ENCODE measurements at regions not wholly inside any gene's neighbourhood (a gene's known extent, or its start where the extent isn't known, plus 50 kb on each side); places are given as distances from the start of the nearest gene placed in this dataset.

DNA sequence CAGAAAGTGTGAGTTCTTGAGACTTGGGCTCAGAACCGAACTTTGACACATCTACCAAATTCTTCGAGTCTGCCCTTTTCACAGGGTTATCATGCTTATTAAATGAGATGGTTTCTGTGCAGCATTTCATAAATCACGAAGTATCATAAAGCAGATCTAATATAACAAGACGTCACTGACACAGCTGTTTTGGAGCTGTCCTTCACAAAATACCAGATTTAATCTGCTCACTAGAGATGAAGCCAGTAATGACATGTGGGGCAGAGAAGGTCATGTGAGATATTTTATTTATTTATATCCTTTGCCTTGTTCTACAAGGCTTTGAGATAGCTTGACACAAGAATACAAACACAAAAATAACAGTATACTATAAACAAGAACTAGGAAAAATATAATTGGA is 127.0 kb downstream of the RPAP3 start:
- DNase-seq (ENCODE audit: low spot score in 2 of 2) (no peak), ATAC-seq (replicated peaks; ENCODE audit: extremely low read depth, poor library complexity, severe bottlenecking) (no peak)
- Mint-ChIP-seq H3K4me3 (no peak overlapping the region), H3K4me1 (no peaks in the 10 kb centered on the region), H3K9me3 (no peaks in the 10 kb centered on the region), H3K36me3 (ENCODE audit: insufficient read depth) (no peaks in the 10 kb centered on the region), H3K27me3 (peaks cover 55% of the 10 kb centered on the region), H3K27ac (ENCODE audit: low read depth) (no peak overlapping the region)

DNA sequence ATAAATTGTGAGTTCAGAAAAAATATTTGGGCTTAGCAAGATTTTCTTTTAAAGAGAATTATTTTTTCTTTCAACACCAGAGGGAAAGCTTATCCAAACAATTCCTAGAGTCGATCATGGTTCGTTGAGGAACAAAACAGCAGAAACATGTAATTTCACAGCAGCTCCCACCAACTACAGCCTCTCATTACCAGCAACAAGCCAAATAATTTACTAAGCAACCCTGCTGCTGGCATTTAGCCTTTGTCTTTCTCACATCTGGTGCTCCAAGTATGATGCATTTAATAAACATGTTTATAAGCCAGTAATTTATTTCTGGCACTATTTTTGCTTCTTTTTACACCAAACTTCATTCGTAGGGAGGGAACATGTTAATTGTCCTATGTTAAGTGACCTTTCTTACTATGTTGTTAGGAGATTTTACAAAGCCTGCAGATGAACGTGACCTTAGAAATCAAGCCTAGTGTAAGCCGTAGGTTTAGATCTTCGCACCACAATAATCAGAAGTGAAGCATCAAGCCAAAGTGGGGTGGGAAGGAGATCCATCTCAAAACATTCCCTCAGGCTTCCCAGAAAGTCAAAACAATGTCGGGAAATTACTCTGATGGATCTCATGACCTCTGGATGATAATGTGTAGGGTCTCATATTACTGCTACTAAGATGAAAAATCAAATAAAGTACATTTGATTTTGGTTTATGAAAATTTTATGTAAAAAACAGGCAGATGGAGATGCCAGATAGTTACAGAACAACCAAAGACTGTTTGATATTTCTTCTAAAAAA is 128.4 kb downstream of the RPAP3 start:
- Mint-ChIP-seq H3K27ac (ENCODE audit: low read depth) (no peak overlapping the region), H3K4me3 (no peak overlapping the region), H3K4me1 (no peaks in the 10 kb centered on the region), H3K36me3 (ENCODE audit: insufficient read depth) (no peaks in the 10 kb centered on the region), H3K27me3 (peaks cover 41% of the 10 kb centered on the region), H3K9me3 (no peaks in the 10 kb centered on the region)
- ATAC-seq (replicated peaks; ENCODE audit: extremely low read depth, poor library complexity, severe bottlenecking): no peak
- DNase-seq (ENCODE audit: low spot score in 2 of 2): no peak

DNA sequence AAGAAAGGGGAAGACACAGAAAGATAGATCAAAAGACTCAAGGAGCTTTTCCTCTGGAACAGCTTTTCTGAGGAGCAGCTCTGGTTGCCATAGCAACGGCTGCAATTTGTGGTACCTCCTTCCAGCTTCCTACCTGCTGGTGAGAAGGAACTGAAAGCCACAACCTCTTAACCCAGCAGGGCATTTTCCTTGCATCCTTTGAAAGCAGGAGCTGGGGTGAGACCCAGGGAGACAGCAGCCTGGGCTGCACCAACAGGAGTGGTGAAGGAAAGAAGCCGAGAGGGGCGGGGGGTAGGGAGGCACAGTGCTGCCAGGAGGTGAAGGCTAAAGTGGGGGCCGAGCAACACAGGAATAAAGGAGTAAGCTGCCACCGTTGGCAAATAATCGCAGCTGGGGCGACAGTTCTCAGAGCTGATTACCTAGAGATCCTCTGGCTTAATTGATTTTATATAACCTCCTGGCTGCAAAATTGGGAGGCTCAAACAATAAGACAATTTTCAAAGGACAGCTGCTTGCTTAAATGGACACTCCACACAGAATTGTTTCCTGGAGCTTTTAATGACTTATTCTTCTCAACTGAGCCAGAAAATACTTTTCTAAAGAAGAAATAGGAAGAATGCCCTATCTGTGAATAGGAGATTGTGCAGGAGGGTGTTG is 129.4 kb downstream of the RPAP3 start:
- H3K9me3 Mint-ChIP-seq: no peaks in the 10 kb centered on the region
- no peak for DNase-seq (ENCODE audit: low spot score in 2 of 2)
- no peaks in the 10 kb centered on the region for H3K36me3 Mint-ChIP-seq (ENCODE audit: insufficient read depth)
- ATAC-seq (replicated peaks; ENCODE audit: extremely low read depth, poor library complexity, severe bottlenecking): no peak
- peaks cover 40% of the 10 kb centered on the region for H3K27me3 Mint-ChIP-seq
- H3K4me3 Mint-ChIP-seq: no peak overlapping the region
- no peak overlapping the region for H3K27ac Mint-ChIP-seq (ENCODE audit: low read depth)
- H3K4me1 Mint-ChIP-seq: no peaks in the 10 kb centered on the region

GRCh38 chr12:47574252-47575021 is 131.4 kb downstream of the RPAP3 start:
- ATAC-seq (replicated peaks; ENCODE audit: extremely low read depth, poor library complexity, severe bottlenecking): no peak
- H3K4me3 Mint-ChIP-seq: no peak overlapping the region
- no peak overlapping the region for H3K27ac Mint-ChIP-seq (ENCODE audit: low read depth)
- H3K4me1 Mint-ChIP-seq: no peaks in the 10 kb centered on the region
- H3K27me3 Mint-ChIP-seq: peaks cover 40% of the 10 kb centered on the region
- H3K36me3 Mint-ChIP-seq (ENCODE audit: insufficient read depth): no peaks in the 10 kb centered on the region
- DNase-seq (ENCODE audit: low spot score in 2 of 2): no peak
- no peaks in the 10 kb centered on the region for H3K9me3 Mint-ChIP-seq

DNA sequence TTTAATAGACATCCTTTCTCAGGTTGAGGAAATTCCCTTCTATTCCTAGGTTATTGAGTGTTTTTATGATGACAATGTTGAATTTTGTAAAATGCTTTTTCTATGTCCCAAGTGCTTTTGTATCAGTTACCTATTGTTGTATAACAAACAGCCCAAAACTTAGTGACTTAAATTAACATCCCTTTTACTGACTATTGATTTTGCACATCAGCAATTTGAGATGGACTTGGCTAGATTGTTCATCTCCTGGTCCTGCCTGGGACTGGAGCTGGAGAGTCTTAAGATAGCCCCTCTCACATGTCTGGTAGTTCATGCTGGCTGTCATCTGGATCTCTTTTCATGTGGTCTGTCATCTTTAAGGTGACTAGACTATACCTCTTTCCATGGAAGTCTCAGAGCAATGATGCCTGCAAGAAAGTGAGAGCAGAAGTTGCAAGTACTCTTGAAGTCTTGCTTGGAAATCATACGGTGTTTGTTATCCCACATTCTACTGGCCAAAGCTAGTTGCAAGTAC is 132.6 kb downstream of the RPAP3 start:
- ATAC-seq (replicated peaks; ENCODE audit: extremely low read depth, poor library complexity, severe bottlenecking) (no peak), DNase-seq (ENCODE audit: low spot score in 2 of 2) (no peak)
- no peak overlapping the region for H3K4me3 Mint-ChIP-seq
- peaks cover 36% of the 10 kb centered on the region for H3K27me3 Mint-ChIP-seq
- no peak overlapping the region for H3K27ac Mint-ChIP-seq (ENCODE audit: low read depth)
- no peaks in the 10 kb centered on the region for H3K36me3 Mint-ChIP-seq (ENCODE audit: insufficient read depth)
- H3K9me3 Mint-ChIP-seq: no peaks in the 10 kb centered on the region
- no peaks in the 10 kb centered on the region for H3K4me1 Mint-ChIP-seq

- H3K27ac Mint-ChIP-seq (ENCODE audit: low read depth): no peak overlapping the region
- no peaks in the 10 kb centered on the region for H3K36me3 Mint-ChIP-seq (ENCODE audit: insufficient read depth)
- no peak overlapping the region for H3K4me3 Mint-ChIP-seq
- no peaks in the 10 kb centered on the region for H3K9me3 Mint-ChIP-seq
- DNase-seq (ENCODE audit: low spot score in 2 of 2) (no peak), ATAC-seq (replicated peaks; ENCODE audit: extremely low read depth, poor library complexity, severe bottlenecking) (no peak)
- no peaks in the 10 kb centered on the region for H3K4me1 Mint-ChIP-seq
- peaks cover 22% of the 10 kb centered on the region for H3K27me3 Mint-ChIP-seq
Observed at GRCh38 chr12:47570151-47570550, 135.7 kb downstream of the RPAP3 start.

DNA sequence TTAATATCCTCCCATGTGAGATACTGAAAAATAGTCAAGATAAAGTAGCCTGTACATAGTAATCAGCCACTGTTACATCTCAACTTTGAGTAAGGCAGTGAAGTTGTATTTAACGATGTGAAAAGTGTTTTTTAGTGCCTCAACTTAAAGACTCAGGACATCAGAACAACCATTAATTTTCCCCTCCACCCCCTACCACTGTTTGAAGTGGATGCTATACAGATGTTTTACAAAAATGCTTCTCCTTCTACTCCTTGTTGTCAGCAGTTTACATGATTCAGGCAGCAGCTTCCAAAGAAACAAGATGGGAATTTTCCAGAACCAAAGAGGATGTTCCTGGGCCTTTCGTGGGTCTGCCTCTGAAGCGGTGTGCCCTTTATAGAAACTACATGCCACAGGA is 143.6 kb downstream of the RPAP3 start:
- DNase-seq (ENCODE audit: low spot score in 2 of 2): no peak
- H3K27ac Mint-ChIP-seq (ENCODE audit: low read depth): no peak overlapping the region
- no peak overlapping the region for H3K4me3 Mint-ChIP-seq
- no peaks in the 10 kb centered on the region for H3K4me1 Mint-ChIP-seq
- no peak for ATAC-seq (replicated peaks; ENCODE audit: extremely low read depth, poor library complexity, severe bottlenecking)
- no peaks in the 10 kb centered on the region for H3K9me3 Mint-ChIP-seq
- no peaks in the 10 kb centered on the region for H3K36me3 Mint-ChIP-seq (ENCODE audit: insufficient read depth)
- peaks cover 24% of the 10 kb centered on the region for H3K27me3 Mint-ChIP-seq

- H3K27ac Mint-ChIP-seq (ENCODE audit: low read depth): no peak overlapping the region
- H3K4me3 Mint-ChIP-seq: no peak overlapping the region
- DNase-seq (ENCODE audit: low spot score in 2 of 2): no peak
- ATAC-seq (replicated peaks; ENCODE audit: extremely low read depth, poor library complexity, severe bottlenecking): no peak
- no peaks in the 10 kb centered on the region for H3K36me3 Mint-ChIP-seq (ENCODE audit: insufficient read depth)
- no peaks in the 10 kb centered on the region for H3K4me1 Mint-ChIP-seq
- H3K27me3 Mint-ChIP-seq: peaks cover 24% of the 10 kb centered on the region
- H3K9me3 Mint-ChIP-seq: no peaks in the 10 kb centered on the region
Observed at GRCh38 chr12:47561746-47562145, 144.1 kb downstream of the RPAP3 start.

DNA sequence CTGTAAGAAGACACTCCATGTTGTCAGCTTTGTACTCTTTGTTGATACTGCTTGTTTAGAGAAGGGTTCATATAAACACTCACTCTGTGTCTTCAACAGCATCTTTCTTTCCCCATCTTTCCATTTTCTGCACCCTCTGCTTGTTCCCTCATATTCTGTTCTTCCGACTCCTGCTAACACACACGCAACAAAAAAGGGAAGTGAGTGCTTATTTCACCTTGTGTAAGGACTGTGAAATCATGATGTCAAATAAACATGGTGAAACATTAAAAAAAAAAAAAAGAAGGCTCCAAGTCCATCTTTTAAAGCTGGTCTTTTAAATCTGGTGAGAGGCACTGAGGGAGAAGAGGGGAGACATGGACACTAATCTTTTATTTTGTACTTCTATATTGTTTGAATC is 145.4 kb downstream of the RPAP3 start:
- DNase-seq (ENCODE audit: low spot score in 2 of 2): no peak
- no peaks in the 10 kb centered on the region for H3K4me1 Mint-ChIP-seq
- peaks cover 36% of the 10 kb centered on the region for H3K27me3 Mint-ChIP-seq
- H3K4me3 Mint-ChIP-seq: no peak overlapping the region
- no peak for ATAC-seq (replicated peaks; ENCODE audit: extremely low read depth, poor library complexity, severe bottlenecking)
- no peak overlapping the region for H3K27ac Mint-ChIP-seq (ENCODE audit: low read depth)
- H3K9me3 Mint-ChIP-seq: no peaks in the 10 kb centered on the region
- H3K36me3 Mint-ChIP-seq (ENCODE audit: insufficient read depth): no peaks in the 10 kb centered on the region

DNA sequence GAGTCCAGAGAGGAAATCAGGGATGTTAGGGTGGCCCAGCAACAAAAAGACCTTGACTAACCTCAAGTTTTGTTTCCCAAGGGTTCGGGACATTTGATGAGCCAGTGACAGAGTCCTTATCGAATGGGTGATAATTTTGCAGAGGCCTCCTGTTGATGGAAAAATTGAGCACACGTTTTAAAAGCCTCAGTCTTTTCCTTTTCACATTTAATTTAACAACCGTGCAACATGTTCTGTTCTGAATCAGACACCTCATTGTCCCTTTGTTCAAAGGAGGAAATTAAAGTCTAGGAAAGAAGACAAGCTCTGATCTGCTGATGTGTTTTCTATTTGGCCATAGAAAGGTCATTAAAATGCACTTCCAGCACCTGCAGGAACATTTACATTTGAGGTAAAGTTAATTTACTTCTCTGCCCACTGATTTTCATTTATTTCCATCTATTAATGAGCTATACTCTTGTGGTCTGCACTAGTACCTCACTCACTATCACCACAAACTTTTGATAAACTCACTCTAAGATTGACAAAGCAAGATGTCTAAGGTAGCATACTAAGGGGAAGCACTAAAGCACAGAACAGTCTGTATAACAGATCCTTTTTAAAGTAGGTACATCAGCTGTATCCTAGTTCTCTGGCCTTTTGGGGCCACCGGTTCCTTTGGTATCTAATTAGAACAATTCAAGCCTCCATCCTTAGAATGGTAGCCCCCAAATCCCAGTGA is 147.0 kb downstream of the RPAP3 start:
- no peak for ATAC-seq (replicated peaks; ENCODE audit: extremely low read depth, poor library complexity, severe bottlenecking)

DNA sequence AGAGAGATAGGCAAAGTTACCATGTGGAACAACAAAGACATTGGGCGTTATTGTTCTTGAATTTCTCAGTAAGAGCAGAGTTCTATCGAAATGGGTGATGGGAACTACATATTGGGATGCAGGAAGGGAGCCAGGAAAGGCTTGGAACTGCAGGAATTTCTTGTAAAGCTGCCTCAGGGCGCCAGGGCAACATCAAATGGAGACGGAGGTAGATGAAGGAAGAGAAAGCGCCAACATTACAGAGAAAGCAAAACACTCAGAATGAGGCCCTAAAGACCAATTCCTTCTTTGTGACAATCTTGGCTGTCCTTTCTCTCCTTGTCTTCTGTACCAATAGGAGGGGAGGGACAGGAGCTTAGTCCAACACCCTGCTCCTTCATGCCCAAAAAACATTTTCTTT is 148.4 kb downstream of the RPAP3 start:
- no peak for ATAC-seq (replicated peaks; ENCODE audit: extremely low read depth, poor library complexity, severe bottlenecking)
- Mint-ChIP-seq H3K36me3 (ENCODE audit: insufficient read depth) (no peaks in the 10 kb centered on the region), H3K27me3 (peaks cover 55% of the 10 kb centered on the region)

More for the DNA sequence above, 147.0 kb downstream of the RPAP3 start:
- peaks cover 7% of the 10 kb centered on the region for H3K4me1 Mint-ChIP-seq
- peaks cover 48% of the 10 kb centered on the region for H3K27me3 Mint-ChIP-seq
- H3K4me3 Mint-ChIP-seq: no peak overlapping the region
- DNase-seq (ENCODE audit: low spot score in 2 of 2): no peak
- peaks cover under 1% of the 10 kb centered on the region for H3K9me3 Mint-ChIP-seq
- no peak overlapping the region for H3K27ac Mint-ChIP-seq (ENCODE audit: low read depth)
- no peaks in the 10 kb centered on the region for H3K36me3 Mint-ChIP-seq (ENCODE audit: insufficient read depth)

More for the DNA sequence above, 148.4 kb downstream of the RPAP3 start:
- no peak overlapping the region for H3K27ac Mint-ChIP-seq (ENCODE audit: low read depth)
- H3K9me3 Mint-ChIP-seq: peaks cover 6% of the 10 kb centered on the region
- no peak for DNase-seq (ENCODE audit: low spot score in 2 of 2)
- peaks cover 7% of the 10 kb centered on the region for H3K4me1 Mint-ChIP-seq
- H3K4me3 Mint-ChIP-seq: no peak overlapping the region
